GM18861 (cell line): ENCODE measurements at regions not wholly inside any gene's neighbourhood (a gene's known extent, or its start where the extent isn't known, plus 50 kb on each side); places are given as distances from the start of the nearest gene placed in this dataset.

Source experiments
- ATAC-seq: cut with Tn5 transposase; IDR thresholded peaks from one replicate; pipeline ENCODE4 v1.9.1; 2021; ENCODE audit not compliant: unreplicated experiment

GRCh38 chr5:4440536-4440935, 699.6 kb upstream of the ADAMTS16 start:
- ATAC-seq: no peak

GRCh38 chr5:4442221-4442620, 697.9 kb upstream of the ADAMTS16 start:
- no peak for ATAC-seq

GRCh38 chr5:4447657-4448056, 692.5 kb upstream of the ADAMTS16 start:
- ATAC-seq: no peak

GRCh38 chr5:4453655-4454054, 686.5 kb upstream of the ADAMTS16 start:
- ATAC-seq: no peak

- ATAC-seq: no peak
Observed at GRCh38 chr5:4479426-4479825, 660.7 kb upstream of the ADAMTS16 start.

GRCh38 chr5:4480528-4481349, 659.4 kb upstream of the ADAMTS16 start:
- ATAC-seq: no peak

GRCh38 chr5:4487581-4487980, 652.5 kb upstream of the ADAMTS16 start:
- ATAC-seq: no peak

GRCh38 chr5:4511996-4512656, 628.0 kb upstream of the ADAMTS16 start:
- ATAC-seq: no peak

GRCh38 chr5:4513381-4513780, 626.7 kb upstream of the ADAMTS16 start:
- no peak for ATAC-seq

GRCh38 chr5:4514067-4514648, 626.0 kb upstream of the ADAMTS16 start:
- no peak for ATAC-seq

GRCh38 chr5:4518903-4519672, 621.0 kb upstream of the ADAMTS16 start:
- no peak for ATAC-seq

GRCh38 chr5:4520559-4520958, 619.6 kb upstream of the ADAMTS16 start:
- no peak for ATAC-seq

- ATAC-seq: no peak
Observed at GRCh38 chr5:4523038-4523437, 617.1 kb upstream of the ADAMTS16 start.

GRCh38 chr5:4531756-4532704, 608.1 kb upstream of the ADAMTS16 start:
- no peak for ATAC-seq

- ATAC-seq: no peak
Observed at GRCh38 chr5:4532705-4533080, 607.4 kb upstream of the ADAMTS16 start.

- no peak for ATAC-seq
Observed at GRCh38 chr5:4533457-4534105, 606.5 kb upstream of the ADAMTS16 start.

- no peak for ATAC-seq
Observed at GRCh38 chr5:4537489-4537888, 602.6 kb upstream of the ADAMTS16 start.

- no peak for ATAC-seq
Observed at GRCh38 chr5:4540375-4541173, 599.6 kb upstream of the ADAMTS16 start.

- no peak for ATAC-seq
Observed at GRCh38 chr5:4541334-4541733, 598.8 kb upstream of the ADAMTS16 start.
